SU-DHL-6 (cell line): ENCODE measurements at regions not wholly inside any gene's neighbourhood (a gene's known extent, or its start where the extent isn't known, plus 50 kb on each side); places are given as distances from the start of the nearest gene placed in this dataset.

Experiments
- EZH2phosphoT487 ChIP-seq: fragments of 200-600 bp; sonication (generic), shearing (Covaris generic); conservative IDR thresholded peaks from 2 replicates; pipeline ENCODE4 v1.6.1; 2018; ENCODE audit warnings: mild to moderate bottlenecking, antibody characterized with exemption, low read length, moderate library complexity, mixed read lengths
- TF ChIP-seq, protein P1 (sequence below): fragments of 200-600 bp; sonication (generic); IDR thresholded peaks from one replicate; pipeline ENCODE4 v1.5.1; 2017; ENCODE audit warnings: antibody characterized with exemption, mild to moderate bottlenecking, low read length, moderate library complexity; ENCODE audit not compliant: insufficient read depth, poor library complexity, severe bottlenecking

DNA sequence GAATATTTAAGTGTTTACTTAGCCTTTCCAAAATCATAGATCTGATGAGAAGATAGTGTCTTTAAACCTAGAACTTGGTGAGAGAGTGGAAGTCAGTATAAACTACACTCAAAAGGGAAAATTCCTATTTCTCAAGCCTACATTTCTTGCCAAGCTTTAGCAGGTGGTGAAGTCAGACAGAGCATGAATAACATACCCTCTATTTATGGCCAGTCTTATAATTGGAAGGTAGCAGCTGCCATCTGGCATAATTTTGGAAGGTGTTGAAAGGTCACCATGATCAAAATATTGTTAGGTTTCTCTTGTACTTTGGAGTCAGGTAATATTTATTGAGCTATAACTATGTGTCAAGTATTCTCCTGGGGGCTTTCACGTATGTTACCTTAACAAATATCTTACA lies 729.3 kb upstream of the KIF2B start:
- TF ChIP-seq, protein P1, sequence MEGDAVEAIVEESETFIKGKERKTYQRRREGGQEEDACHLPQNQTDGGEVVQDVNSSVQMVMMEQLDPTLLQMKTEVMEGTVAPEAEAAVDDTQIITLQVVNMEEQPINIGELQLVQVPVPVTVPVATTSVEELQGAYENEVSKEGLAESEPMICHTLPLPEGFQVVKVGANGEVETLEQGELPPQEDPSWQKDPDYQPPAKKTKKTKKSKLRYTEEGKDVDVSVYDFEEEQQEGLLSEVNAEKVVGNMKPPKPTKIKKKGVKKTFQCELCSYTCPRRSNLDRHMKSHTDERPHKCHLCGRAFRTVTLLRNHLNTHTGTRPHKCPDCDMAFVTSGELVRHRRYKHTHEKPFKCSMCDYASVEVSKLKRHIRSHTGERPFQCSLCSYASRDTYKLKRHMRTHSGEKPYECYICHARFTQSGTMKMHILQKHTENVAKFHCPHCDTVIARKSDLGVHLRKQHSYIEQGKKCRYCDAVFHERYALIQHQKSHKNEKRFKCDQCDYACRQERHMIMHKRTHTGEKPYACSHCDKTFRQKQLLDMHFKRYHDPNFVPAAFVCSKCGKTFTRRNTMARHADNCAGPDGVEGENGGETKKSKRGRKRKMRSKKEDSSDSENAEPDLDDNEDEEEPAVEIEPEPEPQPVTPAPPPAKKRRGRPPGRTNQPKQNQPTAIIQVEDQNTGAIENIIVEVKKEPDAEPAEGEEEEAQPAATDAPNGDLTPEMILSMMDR, result no peak
- no peak for TF ChIP-seq EZH2phosphoT487
